Hematopoietic multipotent progenitor cell treated with erythropoietin and hydrocortisone succinate and interleukin-3 and kit ligand, for 4 days (in vitro differentiated cells): ENCODE measurements at regions not wholly inside any gene's neighbourhood (a gene's known extent, or its start where the extent isn't known, plus 50 kb on each side); places are given as distances from the start of the nearest gene placed in this dataset.
"Not testable (repeated sequence)": the region's sequence is repeated elsewhere in the genome, so short reads cannot be mapped to it uniquely, and the experiment has no call there.

Source experiments
- DNase-seq: peaks from one replicate; pipeline ENCODE4 v3.0.0-alpha.2; 2015

- no peak for DNase-seq
Measured at GRCh38 chrX:4004822-4005221, 291.4 kb upstream of the PRKX start.

- no peak for DNase-seq
Measured at GRCh38 chrX:3994315-3994714, 280.9 kb upstream of the PRKX start.

GRCh38 chrX:3990569-3990968, 277.1 kb upstream of the PRKX start:
- DNase-seq = peak; percentile 0

GRCh38 chrX:3972104-3972858, 258.8 kb upstream of the PRKX start:
- not testable (repeated sequence) for DNase-seq

GRCh38 chrX:3968749-3969148, 255.3 kb upstream of the PRKX start:
- DNase-seq = no peak

- DNase-seq = no peak
Measured at GRCh38 chrX:3963980-3964379, 250.5 kb upstream of the PRKX start.

GRCh38 chrX:3962511-3963311, 249.3 kb upstream of the PRKX start:
- DNase-seq = peak; percentile 41

- DNase-seq = no peak
Measured at GRCh38 chrX:3960952-3961351, 247.5 kb upstream of the PRKX start.

GRCh38 chrX:3951859-3952258, 238.4 kb upstream of the PRKX start:
- no peak for DNase-seq

- no peak for DNase-seq
Measured at GRCh38 chrX:3950373-3950772, 236.9 kb upstream of the PRKX start.

- DNase-seq = no peak
Measured at GRCh38 chrX:3943965-3944364, 230.5 kb upstream of the PRKX start.

- DNase-seq = peak; percentile 44
Measured at GRCh38 chrX:3940000-3940610, 226.7 kb upstream of the PRKX start.

GRCh38 chrX:3938587-3938986, 225.1 kb upstream of the PRKX start:
- DNase-seq = no peak

GRCh38 chrX:3935196-3935595, 221.7 kb upstream of the PRKX start:
- not testable (repeated sequence) for DNase-seq

GRCh38 chrX:3920424-3921017, 207.1 kb upstream of the PRKX start:
- DNase-seq = not testable (repeated sequence)

GRCh38 chrX:3919668-3920423, 206.4 kb upstream of the PRKX start:
- DNase-seq = not testable (repeated sequence)

- not testable (repeated sequence) for DNase-seq
Measured at GRCh38 chrX:3914813-3915212, 201.4 kb upstream of the PRKX start.

GRCh38 chrX:3914059-3914458, 200.6 kb upstream of the PRKX start:
- not testable (repeated sequence) for DNase-seq

- not testable (repeated sequence) for DNase-seq
Measured at GRCh38 chrX:3911012-3911411, 197.6 kb upstream of the PRKX start.

- not testable (repeated sequence) for DNase-seq
Measured at GRCh38 chrX:3910611-3911010, 197.2 kb upstream of the PRKX start.

- DNase-seq = not testable (repeated sequence)
Measured at GRCh38 chrX:3905522-3906258, 192.2 kb upstream of the PRKX start.

- not testable (repeated sequence) for DNase-seq
Measured at GRCh38 chrX:3902222-3902621, 188.8 kb upstream of the PRKX start.
